ENCODE measurements at regions not wholly inside any gene's neighbourhood (a gene's known extent, or its start where the extent isn't known, plus 50 kb on each side); places are given as distances from the start of the nearest gene placed in this dataset.

DNA sequence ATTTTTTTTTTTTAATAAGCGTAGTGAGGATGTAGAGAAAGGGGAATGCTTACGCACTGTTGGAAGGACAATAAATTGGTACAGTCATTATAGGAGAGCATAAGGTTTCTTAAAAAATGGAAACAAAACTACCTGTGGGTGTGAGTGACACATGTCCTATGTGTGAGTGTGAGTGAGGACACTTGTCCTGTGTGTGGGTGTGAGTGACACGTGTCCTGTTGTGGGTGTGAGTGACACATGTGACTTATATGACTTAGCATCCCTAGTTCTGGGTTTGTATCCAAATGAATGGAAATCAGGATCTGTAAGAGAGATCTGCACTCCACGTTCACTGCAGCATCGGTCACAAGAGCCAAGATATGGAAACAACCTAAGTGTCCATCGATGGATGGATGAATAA lies 91.8 kb downstream of the CBLN2 start:
- H3K27ac ChIP-seq (ENCODE audit: poor library complexity, severe bottlenecking) = no peak overlapping the region
- no peaks in the 10 kb centered on the region for H3K9me3 ChIP-seq (ENCODE audit: severe bottlenecking)
- no peak for ATAC-seq (ENCODE audit: low read depth)
- TF ChIP-seq, protein P1, sequence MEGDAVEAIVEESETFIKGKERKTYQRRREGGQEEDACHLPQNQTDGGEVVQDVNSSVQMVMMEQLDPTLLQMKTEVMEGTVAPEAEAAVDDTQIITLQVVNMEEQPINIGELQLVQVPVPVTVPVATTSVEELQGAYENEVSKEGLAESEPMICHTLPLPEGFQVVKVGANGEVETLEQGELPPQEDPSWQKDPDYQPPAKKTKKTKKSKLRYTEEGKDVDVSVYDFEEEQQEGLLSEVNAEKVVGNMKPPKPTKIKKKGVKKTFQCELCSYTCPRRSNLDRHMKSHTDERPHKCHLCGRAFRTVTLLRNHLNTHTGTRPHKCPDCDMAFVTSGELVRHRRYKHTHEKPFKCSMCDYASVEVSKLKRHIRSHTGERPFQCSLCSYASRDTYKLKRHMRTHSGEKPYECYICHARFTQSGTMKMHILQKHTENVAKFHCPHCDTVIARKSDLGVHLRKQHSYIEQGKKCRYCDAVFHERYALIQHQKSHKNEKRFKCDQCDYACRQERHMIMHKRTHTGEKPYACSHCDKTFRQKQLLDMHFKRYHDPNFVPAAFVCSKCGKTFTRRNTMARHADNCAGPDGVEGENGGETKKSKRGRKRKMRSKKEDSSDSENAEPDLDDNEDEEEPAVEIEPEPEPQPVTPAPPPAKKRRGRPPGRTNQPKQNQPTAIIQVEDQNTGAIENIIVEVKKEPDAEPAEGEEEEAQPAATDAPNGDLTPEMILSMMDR (IDR thresholded peaks at IDR 0.05; ENCODE audit: poor library complexity, severe bottlenecking) = no peak
- DNase-seq (ENCODE audit: low spot score) = no peak
- no peaks in the 10 kb centered on the region for H3K27me3 ChIP-seq (ENCODE audit: insufficient read depth, poor library complexity, severe bottlenecking)
- no peaks in the 10 kb centered on the region for H3K4me1 ChIP-seq (ENCODE audit: insufficient read depth, poor library complexity, severe bottlenecking)
- H3K4me3 ChIP-seq (ENCODE audit: severe bottlenecking) = no peak overlapping the region
- H3K36me3 ChIP-seq (ENCODE audit: low read depth) = no peaks in the 10 kb centered on the region

DNA sequence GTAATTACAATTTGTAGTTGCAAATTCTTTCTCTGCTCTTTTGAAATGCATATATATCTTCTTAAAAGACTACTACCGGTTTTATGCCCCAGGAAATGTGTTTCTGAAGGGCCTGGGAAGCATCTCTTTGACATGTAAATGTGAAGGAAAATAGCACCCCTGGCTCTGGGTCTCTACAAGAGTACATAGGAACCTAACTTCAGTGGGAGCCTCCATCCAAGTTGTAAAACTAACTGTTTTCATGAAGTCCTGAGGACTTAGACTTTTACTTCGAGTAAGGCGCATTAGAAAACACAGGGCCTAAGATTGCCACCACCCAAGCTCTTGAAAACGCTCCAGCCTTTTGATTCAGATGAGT lies 99.4 kb downstream of the CBLN2 start:
- Histone ChIP-seq H3K4me3 (ENCODE audit: severe bottlenecking) (no peak overlapping the region), H3K4me1 (ENCODE audit: insufficient read depth, poor library complexity, severe bottlenecking) (no peaks in the 10 kb centered on the region), H3K27ac (ENCODE audit: poor library complexity, severe bottlenecking) (no peak overlapping the region), H3K36me3 (ENCODE audit: low read depth) (no peaks in the 10 kb centered on the region), H3K27me3 (ENCODE audit: insufficient read depth, poor library complexity, severe bottlenecking) (no peaks in the 10 kb centered on the region), H3K9me3 (ENCODE audit: severe bottlenecking) (no peaks in the 10 kb centered on the region)
- TF ChIP-seq, protein P1 (IDR thresholded peaks at IDR 0.05; ENCODE audit: poor library complexity, severe bottlenecking) = no peak
- DNase-seq (ENCODE audit: low spot score) (no peak), ATAC-seq (ENCODE audit: low read depth) (no peak)

DNA sequence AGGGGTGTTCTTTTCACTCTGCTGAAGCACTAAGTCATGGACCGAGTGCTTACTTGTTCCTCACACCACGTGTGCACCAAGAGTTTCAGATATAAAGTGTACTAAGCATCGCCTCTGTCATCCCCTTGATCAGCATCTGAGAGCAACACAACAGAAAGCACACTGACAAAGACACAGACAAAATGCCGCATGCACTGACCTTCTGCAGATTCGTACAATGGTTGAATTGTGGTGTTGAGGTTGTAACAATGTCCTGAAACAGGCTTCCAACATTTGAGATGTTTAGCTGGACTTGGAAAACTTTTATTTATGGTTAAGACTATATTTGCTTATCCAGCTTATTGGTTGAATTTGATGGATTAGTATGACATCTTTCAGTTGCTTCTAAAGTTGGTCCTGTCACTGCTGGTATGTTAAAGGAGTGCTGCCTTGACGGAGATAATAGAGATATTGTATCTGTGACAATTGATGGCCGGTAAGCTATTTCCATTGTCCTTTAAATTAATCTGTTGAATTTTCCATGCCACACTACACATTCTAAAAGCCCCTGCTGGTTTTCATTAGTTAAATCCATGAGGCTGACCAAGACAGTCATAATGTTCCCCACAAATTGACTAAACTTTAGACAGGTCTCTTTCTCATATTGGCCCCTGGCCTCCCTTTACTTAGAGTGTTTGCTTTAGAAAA lies 99.9 kb downstream of the CBLN2 start:
- DNase-seq (ENCODE audit: low spot score) (no peak), ATAC-seq (ENCODE audit: low read depth) (no peak)
- no peaks in the 10 kb centered on the region for H3K27me3 ChIP-seq (ENCODE audit: insufficient read depth, poor library complexity, severe bottlenecking)
- H3K9me3 ChIP-seq (ENCODE audit: severe bottlenecking) = no peaks in the 10 kb centered on the region
- H3K36me3 ChIP-seq (ENCODE audit: low read depth) = no peaks in the 10 kb centered on the region
- no peak overlapping the region for H3K4me3 ChIP-seq (ENCODE audit: severe bottlenecking)
- H3K4me1 ChIP-seq (ENCODE audit: insufficient read depth, poor library complexity, severe bottlenecking) = no peaks in the 10 kb centered on the region
- TF ChIP-seq, protein P1 (IDR thresholded peaks at IDR 0.05; ENCODE audit: poor library complexity, severe bottlenecking) = no peak
- H3K27ac ChIP-seq (ENCODE audit: poor library complexity, severe bottlenecking) = no peak overlapping the region

DNA sequence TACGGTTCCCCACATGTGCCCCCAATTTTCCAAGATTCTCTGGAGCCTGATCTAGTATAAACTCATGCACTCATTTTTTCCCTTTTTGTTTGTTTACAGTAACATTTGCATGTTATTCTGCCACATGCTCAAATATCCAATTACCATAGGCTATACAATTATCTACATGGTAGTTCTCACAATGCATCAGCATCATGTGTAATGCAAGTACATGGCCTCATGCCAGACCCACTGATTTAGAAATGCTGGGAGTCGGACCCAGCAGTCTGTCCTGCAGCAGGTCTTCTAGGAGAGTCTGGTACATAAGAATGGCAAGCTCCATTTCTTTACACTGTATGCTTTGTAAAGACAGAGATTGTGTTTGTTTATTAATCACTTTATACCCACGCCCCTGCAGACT lies 107.7 kb downstream of the CBLN2 start:
- DNase-seq (ENCODE audit: low spot score) = no peak
- Histone ChIP-seq H3K27me3 (ENCODE audit: insufficient read depth, poor library complexity, severe bottlenecking) (no peaks in the 10 kb centered on the region), H3K27ac (ENCODE audit: poor library complexity, severe bottlenecking) (no peak overlapping the region), H3K4me3 (ENCODE audit: severe bottlenecking) (no peak overlapping the region), H3K9me3 (ENCODE audit: severe bottlenecking) (no peaks in the 10 kb centered on the region), H3K36me3 (ENCODE audit: low read depth) (no peaks in the 10 kb centered on the region), H3K4me1 (ENCODE audit: insufficient read depth, poor library complexity, severe bottlenecking) (no peaks in the 10 kb centered on the region)
- ATAC-seq (ENCODE audit: low read depth) = no peak
- TF ChIP-seq, protein P1 (IDR thresholded peaks at IDR 0.05; ENCODE audit: poor library complexity, severe bottlenecking) = no peak

DNA sequence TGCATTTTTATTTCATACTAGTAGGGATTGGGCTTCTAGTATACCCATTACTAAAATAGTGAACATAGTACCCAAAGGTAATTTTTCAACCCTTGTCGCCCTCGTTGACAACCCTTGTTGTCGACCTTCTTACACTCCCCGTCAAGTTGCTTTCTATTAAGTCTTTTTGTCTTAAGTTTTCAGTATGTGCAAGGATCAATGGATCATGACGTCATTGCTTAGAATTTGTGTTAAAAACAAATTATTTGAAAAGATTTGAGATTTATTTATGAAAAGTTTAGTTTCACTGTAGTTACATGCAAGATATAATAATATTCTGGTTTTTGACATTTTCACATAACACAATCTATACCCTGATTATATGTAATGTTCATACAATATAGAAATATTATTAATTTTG lies 110.4 kb downstream of the CBLN2 start:
- Histone ChIP-seq H3K27ac (ENCODE audit: poor library complexity, severe bottlenecking) (no peak overlapping the region), H3K4me3 (ENCODE audit: severe bottlenecking) (no peak overlapping the region), H3K4me1 (ENCODE audit: insufficient read depth, poor library complexity, severe bottlenecking) (no peaks in the 10 kb centered on the region), H3K27me3 (ENCODE audit: insufficient read depth, poor library complexity, severe bottlenecking) (no peaks in the 10 kb centered on the region), H3K9me3 (ENCODE audit: severe bottlenecking) (no peaks in the 10 kb centered on the region), H3K36me3 (ENCODE audit: low read depth) (no peaks in the 10 kb centered on the region)
- DNase-seq (ENCODE audit: low spot score) (no peak), ATAC-seq (ENCODE audit: low read depth) (no peak)
- TF ChIP-seq, protein P1 (IDR thresholded peaks at IDR 0.05; ENCODE audit: poor library complexity, severe bottlenecking) = no peak
